Duodenal mucosa (tissue), 2 donors: ENCODE measurements at regions not wholly inside any gene's neighbourhood (a gene's known extent, or its start where the extent isn't known, plus 50 kb on each side); places are given as distances from the start of the nearest gene placed in this dataset.

Experiments used
- H3K27ac ChIP-seq: one replicate; pipeline ENCODE4 v1.7.0; 2013; ENCODE audit warnings: low read depth, low read length
- H3K27me3 ChIP-seq, 2 donors: one replicate each; pipeline ENCODE4 v1.7.0; 2013; ENCODE audit warnings: low read length in 2 of 2, control low read depth in 1 of 2; ENCODE audit not compliant: insufficient read depth in 2 of 2, control insufficient read depth in 1 of 2
- H3K36me3 ChIP-seq, 2 donors: one replicate each; pipeline ENCODE4 v1.7.0; 2013; ENCODE audit warnings: low read length in 2 of 2, control low read depth in 1 of 2; ENCODE audit not compliant: insufficient read depth in 2 of 2, control insufficient read depth in 1 of 2
- H3K4me1 ChIP-seq, 2 donors: one replicate each; pipeline ENCODE4 v1.7.0; 2013; ENCODE audit warnings: low read length in 2 of 2, control low read depth in 1 of 2; ENCODE audit not compliant: insufficient read depth in 2 of 2, control insufficient read depth in 1 of 2
- H3K4me3 ChIP-seq, 2 donors: one replicate each; pipeline ENCODE4 v1.7.0; 2013; ENCODE audit warnings: low read length in 2 of 2, low read depth in 1 of 2
- H3K9ac ChIP-seq, 2 donors: one replicate each; pipeline ENCODE4 v1.7.0; 2013; ENCODE audit warnings: low read length in 2 of 2, low read depth in 1 of 2
- H3K9me3 ChIP-seq, 2 donors: one replicate each; pipeline ENCODE4 v1.7.0; 2013; ENCODE audit warnings: low read length in 2 of 2, control low read depth in 1 of 2; ENCODE audit not compliant: control insufficient read depth in 1 of 2

DNA sequence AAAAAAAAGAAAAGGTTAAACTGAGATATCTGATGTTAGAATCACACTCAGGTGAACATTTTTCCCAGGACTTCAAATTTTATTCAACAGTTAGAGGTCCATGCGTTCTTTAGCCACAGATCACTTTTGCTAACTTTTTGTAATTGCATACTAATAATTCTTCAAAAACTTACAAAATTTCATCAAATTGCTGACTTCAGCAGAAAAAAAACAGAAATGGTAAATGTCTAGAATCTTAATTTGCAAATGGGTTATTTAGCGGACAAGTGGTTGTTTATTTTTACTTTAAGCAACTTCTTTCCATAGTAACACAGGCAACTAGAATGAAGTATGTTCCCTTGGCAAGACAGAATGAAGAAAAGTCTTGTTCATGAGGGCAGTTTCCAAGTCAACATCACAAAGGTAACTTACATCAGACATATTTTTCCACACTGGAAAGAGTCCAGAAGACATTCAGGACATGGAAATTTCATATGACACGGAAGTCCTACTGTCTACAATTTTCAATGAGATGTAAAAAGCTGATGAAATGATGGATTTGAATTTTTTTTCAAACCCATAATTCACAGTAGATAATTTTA is 62.5 kb upstream of the SOX5 start:
- Histone ChIP-seq H3K36me3 (no peaks in the 10 kb centered on the region), H3K9me3 (no peaks in the 10 kb centered on the region), H3K27me3 (no peaks in the 10 kb centered on the region), H3K27ac (no peak overlapping the region), H3K4me1 (no peaks in the 10 kb centered on the region), H3K9ac (no peak overlapping the region), H3K4me3 (no peak overlapping the region)

DNA sequence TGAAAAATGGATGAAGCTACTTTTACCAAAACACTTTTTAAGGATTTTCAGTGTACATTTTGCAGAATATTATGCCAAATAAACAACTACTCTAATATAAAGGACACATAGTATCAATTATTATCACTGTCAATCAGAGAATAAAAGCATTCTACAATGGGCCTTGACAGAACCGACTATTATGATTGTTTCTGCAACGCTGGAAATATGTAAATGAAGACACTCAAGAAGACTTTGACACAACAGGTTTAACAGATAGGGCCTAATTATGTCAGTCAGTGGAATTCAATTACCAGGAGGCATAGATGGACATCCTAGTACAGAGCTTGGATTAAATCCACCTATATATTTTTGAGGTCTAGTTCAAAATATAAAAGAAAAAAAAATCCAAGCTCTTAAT is 58.7 kb upstream of the SOX5 start:
- no peaks in the 10 kb centered on the region for H3K36me3 ChIP-seq
- H3K9ac ChIP-seq: no peak overlapping the region
- no peaks in the 10 kb centered on the region for H3K9me3 ChIP-seq
- no peaks in the 10 kb centered on the region for H3K4me1 ChIP-seq
- no peaks in the 10 kb centered on the region for H3K27me3 ChIP-seq
- no peak overlapping the region for H3K4me3 ChIP-seq
- no peak overlapping the region for H3K27ac ChIP-seq
